ENCODE measurements at regions not wholly inside any gene's neighbourhood (a gene's known extent, or its start where the extent isn't known, plus 50 kb on each side); places are given as distances from the start of the nearest gene placed in this dataset.

- TF ChIP-seq CTCF (IDR thresholded peaks at IDR 0.05; ENCODE audit: insufficient read depth, low read length, poor library complexity, severe bottlenecking) = no peak
- Histone ChIP-seq H3K36me3 (ENCODE audit: control insufficient read depth, insufficient read depth, low read length) (no peaks in the 10 kb centered on the region), H3K4me3 (ENCODE audit: low read depth, low read length) (no peak overlapping the region), H3K27me3 (ENCODE audit: control insufficient read depth, insufficient read depth, low read length) (peaks cover 3% of the 10 kb centered on the region)
- no peak for DNase-seq (ENCODE audit: low read depth)
Measured at GRCh38 chr21:38556390-38556789, 58.1 kb upstream of the ERG start.

- peaks cover 6% of the 10 kb centered on the region for H3K27me3 ChIP-seq (ENCODE audit: control insufficient read depth, insufficient read depth, low read length)
- no peak overlapping the region for H3K4me3 ChIP-seq (ENCODE audit: low read depth, low read length)
- no peaks in the 10 kb centered on the region for H3K36me3 ChIP-seq (ENCODE audit: control insufficient read depth, insufficient read depth, low read length)
- no peak for TF ChIP-seq CTCF (IDR thresholded peaks at IDR 0.05; ENCODE audit: insufficient read depth, low read length, poor library complexity, severe bottlenecking)
- DNase-seq (ENCODE audit: low read depth) = no peak
Measured at GRCh38 chr21:38561205-38561604, 62.9 kb upstream of the ERG start.

- Histone ChIP-seq H3K36me3 (ENCODE audit: control insufficient read depth, insufficient read depth, low read length) (no peaks in the 10 kb centered on the region), H3K27me3 (ENCODE audit: control insufficient read depth, insufficient read depth, low read length) (peaks cover 5% of the 10 kb centered on the region), H3K4me3 (ENCODE audit: low read depth, low read length) (no peak overlapping the region)
- no peak for TF ChIP-seq CTCF (IDR thresholded peaks at IDR 0.05; ENCODE audit: insufficient read depth, low read length, poor library complexity, severe bottlenecking)
- no peak for DNase-seq (ENCODE audit: low read depth)
Measured at GRCh38 chr21:38561613-38562581, 63.6 kb upstream of the ERG start.

- H3K27me3 ChIP-seq (ENCODE audit: control insufficient read depth, insufficient read depth, low read length) = peaks cover 14% of the 10 kb centered on the region
- no peak overlapping the region for H3K4me3 ChIP-seq (ENCODE audit: low read depth, low read length)
- DNase-seq (ENCODE audit: low read depth) = peak; percentile 18
Measured at GRCh38 chr21:38567335-38567969, 69.2 kb upstream of the ERG start.

GRCh38 chr21:38567970-38568360 lies 69.7 kb upstream of the ERG start:
- Histone ChIP-seq H3K36me3 (ENCODE audit: control insufficient read depth, insufficient read depth, low read length) (no peaks in the 10 kb centered on the region), H3K27me3 (ENCODE audit: control insufficient read depth, insufficient read depth, low read length) (peaks cover 14% of the 10 kb centered on the region), H3K4me3 (ENCODE audit: low read depth, low read length) (no peak overlapping the region)
- TF ChIP-seq CTCF (IDR thresholded peaks at IDR 0.05; ENCODE audit: insufficient read depth, low read length, poor library complexity, severe bottlenecking) = no peak
- no peak for DNase-seq (ENCODE audit: low read depth)

More at GRCh38 chr21:38567335-38567969, 69.2 kb upstream of the ERG start:
- no peak for TF ChIP-seq CTCF (IDR thresholded peaks at IDR 0.05; ENCODE audit: insufficient read depth, low read length, poor library complexity, severe bottlenecking)
- H3K36me3 ChIP-seq (ENCODE audit: control insufficient read depth, insufficient read depth, low read length) = no peaks in the 10 kb centered on the region
